ENCODE measurements at regions not wholly inside any gene's neighbourhood (a gene's known extent, or its start where the extent isn't known, plus 50 kb on each side); places are given as distances from the start of the nearest gene placed in this dataset.
"Not testable (repeated sequence)": the region's sequence is repeated elsewhere in the genome, so short reads cannot be mapped to it uniquely, and the experiment has no call there.

DNA sequence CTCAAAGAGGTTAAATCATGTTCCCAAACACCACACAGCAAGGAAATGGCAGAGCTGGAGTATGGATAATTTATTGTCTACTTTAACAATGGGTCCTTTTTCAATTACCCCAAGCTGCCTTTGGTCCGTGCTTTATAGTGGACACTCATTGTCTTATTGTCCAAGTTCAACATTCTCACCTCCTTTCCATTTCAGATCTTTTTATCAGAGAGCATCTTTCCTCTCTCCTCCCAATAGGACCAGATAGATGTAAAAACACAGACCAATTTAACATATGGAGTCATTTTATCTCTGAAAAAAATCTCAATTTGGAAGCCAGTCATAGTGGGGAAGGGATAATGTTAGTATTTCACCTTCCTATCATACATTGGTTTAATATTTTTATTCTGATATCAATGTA, 83.5 kb upstream of the WAC start:
- ATAC-seq (no peak), DNase-seq (no peak)
- H3K9me3 ChIP-seq, result peaks cover 0 to 7% (median 1%) of the 10 kb centered on the region in 12 donors
- intact Hi-C loops (cut with DNase I), result no loop called here
- no peaks in the 10 kb centered on the region for H3K4me1 ChIP-seq
- H3K36me3 ChIP-seq, result no peaks in the 10 kb centered on the region
- no peak overlapping the region for H3K4me3 ChIP-seq
- WGBS, 4 donors, result 79 to 90% (median 82%) methylated on average over 1 of the region's 1 CpG
- H3K27ac ChIP-seq, result no peak overlapping the region
- H3K27me3 ChIP-seq, result no peaks in the 10 kb centered on the region
- TF ChIP-seq, protein P1, sequence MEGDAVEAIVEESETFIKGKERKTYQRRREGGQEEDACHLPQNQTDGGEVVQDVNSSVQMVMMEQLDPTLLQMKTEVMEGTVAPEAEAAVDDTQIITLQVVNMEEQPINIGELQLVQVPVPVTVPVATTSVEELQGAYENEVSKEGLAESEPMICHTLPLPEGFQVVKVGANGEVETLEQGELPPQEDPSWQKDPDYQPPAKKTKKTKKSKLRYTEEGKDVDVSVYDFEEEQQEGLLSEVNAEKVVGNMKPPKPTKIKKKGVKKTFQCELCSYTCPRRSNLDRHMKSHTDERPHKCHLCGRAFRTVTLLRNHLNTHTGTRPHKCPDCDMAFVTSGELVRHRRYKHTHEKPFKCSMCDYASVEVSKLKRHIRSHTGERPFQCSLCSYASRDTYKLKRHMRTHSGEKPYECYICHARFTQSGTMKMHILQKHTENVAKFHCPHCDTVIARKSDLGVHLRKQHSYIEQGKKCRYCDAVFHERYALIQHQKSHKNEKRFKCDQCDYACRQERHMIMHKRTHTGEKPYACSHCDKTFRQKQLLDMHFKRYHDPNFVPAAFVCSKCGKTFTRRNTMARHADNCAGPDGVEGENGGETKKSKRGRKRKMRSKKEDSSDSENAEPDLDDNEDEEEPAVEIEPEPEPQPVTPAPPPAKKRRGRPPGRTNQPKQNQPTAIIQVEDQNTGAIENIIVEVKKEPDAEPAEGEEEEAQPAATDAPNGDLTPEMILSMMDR (IDR thresholded peaks at IDR 0.05), result no peak
- no peak for TF ChIP-seq POLR2A (IDR thresholded peaks at IDR 0.05)

DNA sequence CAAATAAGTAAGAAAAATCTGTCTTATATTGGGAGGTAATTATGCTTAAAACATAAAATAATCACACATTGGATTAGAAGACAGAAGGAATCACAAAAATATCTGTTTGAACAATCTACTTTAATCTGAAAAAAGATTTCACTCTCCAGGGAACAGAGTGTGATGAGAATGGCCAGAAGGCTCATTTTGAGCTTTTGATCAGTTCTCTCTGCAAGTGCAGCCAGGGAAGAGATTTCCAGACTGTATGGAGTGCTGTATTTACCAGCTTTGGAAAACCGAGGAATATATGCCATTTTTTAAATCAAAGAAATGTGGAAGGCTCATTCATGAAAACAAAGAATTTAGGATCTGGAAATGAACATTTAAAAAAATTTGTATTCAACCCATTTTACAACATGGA, 83.0 kb upstream of the WAC start:
- no peak overlapping the region for H3K27ac ChIP-seq
- ATAC-seq, result no peak
- H3K4me1 ChIP-seq, result no peaks in the 10 kb centered on the region
- WGBS, 4 donors, result 61 to 80% (median 71%) methylated on average over 1 of the region's 1 CpG
- no peak overlapping the region for H3K4me3 ChIP-seq
- DNase-seq, result no peak
- H3K9me3 ChIP-seq, result peaks cover 0 to 7% (median 1%) of the 10 kb centered on the region in 12 donors
- H3K36me3 ChIP-seq, result no peaks in the 10 kb centered on the region
- H3K27me3 ChIP-seq, result no peaks in the 10 kb centered on the region
- intact Hi-C loops (cut with DNase I), result no loop called here
- no peak for TF ChIP-seq POLR2A (IDR thresholded peaks at IDR 0.05)
- TF ChIP-seq, protein P1 (IDR thresholded peaks at IDR 0.05), result no peak

DNA sequence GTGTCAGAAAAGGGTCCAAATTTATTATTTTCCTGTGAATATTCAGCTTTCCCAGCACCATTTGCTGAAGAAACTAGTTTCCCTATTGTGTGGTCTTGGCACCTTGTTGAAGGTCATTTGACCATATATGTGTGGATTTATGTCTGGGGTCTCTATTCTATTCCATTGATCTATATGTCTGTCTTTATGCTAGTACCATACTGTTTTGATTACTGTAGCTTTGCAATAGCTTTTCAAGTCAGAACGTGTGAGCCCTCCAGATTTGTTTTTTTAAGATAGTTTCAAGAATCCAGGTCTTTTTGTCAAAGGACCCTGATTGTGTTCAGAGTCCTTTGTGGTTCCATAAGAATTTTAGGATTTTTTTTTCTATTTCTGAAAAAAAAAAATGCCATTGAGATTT, 79.0 kb upstream of the WAC start:
- Histone ChIP-seq H3K27ac (no peak overlapping the region), H3K4me3 (no peak overlapping the region), H3K36me3 (no peaks in the 10 kb centered on the region), H3K4me1 (no peaks in the 10 kb centered on the region), H3K27me3 (no peaks in the 10 kb centered on the region), H3K9me3 (peaks cover 0 to 13% (median 1%) of the 10 kb centered on the region in 12 donors)
- ATAC-seq (no peak), DNase-seq (no peak)
- TF ChIP-seq, protein P1 (IDR thresholded peaks at IDR 0.05), result no peak
- no peak for TF ChIP-seq POLR2A (IDR thresholded peaks at IDR 0.05)
- 75 to 89% (median 86%) methylated on average over 1 of the region's 1 CpG for WGBS, 4 donors
- intact Hi-C loops (cut with DNase I), result no loop called here

DNA sequence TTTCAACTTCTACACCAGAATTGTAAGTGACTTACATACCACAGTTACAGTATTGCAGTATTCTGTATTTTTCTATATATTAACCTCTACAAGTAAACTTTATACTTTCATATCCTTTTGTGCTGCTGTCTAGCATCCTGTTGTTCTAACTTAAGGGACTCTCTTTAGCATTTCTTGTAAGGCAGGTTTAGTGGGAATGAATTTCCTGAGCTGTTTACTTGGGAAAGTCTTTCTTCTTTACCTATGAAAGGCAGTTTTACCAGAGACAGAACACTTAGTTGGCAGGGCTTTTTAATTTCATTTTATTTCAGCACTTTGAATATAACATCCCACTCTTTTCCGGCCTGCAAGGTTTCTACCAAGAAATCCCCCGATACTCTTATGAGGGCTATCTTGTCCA, 75.8 kb upstream of the WAC start:
- peaks cover 0 to 15% (median 1%) of the 10 kb centered on the region in 12 donors for H3K9me3 ChIP-seq
- intact Hi-C loops (cut with DNase I), result no loop called here
- no peaks in the 10 kb centered on the region for H3K36me3 ChIP-seq
- H3K4me1 ChIP-seq, result no peaks in the 10 kb centered on the region
- no peaks in the 10 kb centered on the region for H3K27me3 ChIP-seq
- TF ChIP-seq, protein P1 (IDR thresholded peaks at IDR 0.05), result no peak
- no peak for TF ChIP-seq POLR2A (IDR thresholded peaks at IDR 0.05)
- 62 to 76% (median 73%) methylated on average over 2 of the region's 2 CpGs for WGBS, 4 donors
- no peak overlapping the region for H3K4me3 ChIP-seq
- no peak for ATAC-seq
- H3K27ac ChIP-seq, result no peak overlapping the region
- no peak for DNase-seq

DNA sequence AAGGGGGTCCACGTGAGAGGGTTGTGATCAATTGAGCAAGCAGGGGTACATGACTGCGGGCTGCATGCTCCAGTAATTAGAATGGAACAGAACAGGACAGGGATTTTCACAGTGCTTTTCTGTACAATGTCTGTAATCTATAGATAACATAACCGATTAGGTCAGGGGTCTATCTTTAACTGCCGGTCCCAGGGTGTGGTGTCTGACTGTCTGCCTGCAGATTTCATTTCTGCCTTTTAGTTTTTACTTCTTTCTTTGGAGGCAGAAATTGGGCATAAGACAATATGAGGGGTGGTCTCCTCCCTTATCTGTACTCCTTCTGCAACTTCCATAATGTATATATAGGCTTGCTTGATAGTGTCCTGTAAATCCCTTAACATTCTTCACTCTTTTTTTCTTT, 75.0 kb upstream of the WAC start:
- DNase-seq; H3K36me3 ChIP-seq; H3K4me1 ChIP-seq; H3K27ac ChIP-seq; H3K27me3 ChIP-seq; ATAC-seq; H3K4me3 ChIP-seq; intact Hi-C loops (cut with DNase I): not testable (repeated sequence)
- H3K9me3 ChIP-seq, result peaks cover 0 to 15% (median 1%) of the 10 kb centered on the region in 12 donors
- WGBS, 4 donors, result 36 to 57% (median 43%) methylated on average over 4 of the region's 4 CpGs
